ENCODE measurements at regions not wholly inside any gene's neighbourhood (a gene's known extent, or its start where the extent isn't known, plus 50 kb on each side); places are given as distances from the start of the nearest gene placed in this dataset.

GRCh38 chr2:186910996-186911395 is 62.0 kb upstream of the ZSWIM2 start:
- Histone ChIP-seq H3K36me3 (ENCODE audit: control insufficient read depth, insufficient read depth, low read length) (no peaks in the 10 kb centered on the region), H3K4me3 (ENCODE audit: low read depth, low read length) (no peak overlapping the region), H3K9me3 (ENCODE audit: control insufficient read depth, insufficient read depth, low read length) (no peaks in the 10 kb centered on the region), H3K4me1 (ENCODE audit: control insufficient read depth, insufficient read depth, low read length) (no peaks in the 10 kb centered on the region; the same call in 1 of the 2 replicates), H3K27me3 (ENCODE audit: control insufficient read depth, insufficient read depth, low read length) (no peaks in the 10 kb centered on the region), H3K9ac (ENCODE audit: low read depth, low read length) (no peak overlapping the region), H3K27ac (ENCODE audit: low read depth, low read length) (no peak overlapping the region)

GRCh38 chr2:186909095-186909494 is 60.1 kb upstream of the ZSWIM2 start:
- Histone ChIP-seq H3K9ac (ENCODE audit: low read depth, low read length) (no peak overlapping the region), H3K4me1 (ENCODE audit: control insufficient read depth, insufficient read depth, low read length) (no peaks in the 10 kb centered on the region; the same call in 1 of the 2 replicates), H3K27ac (ENCODE audit: low read depth, low read length) (no peak overlapping the region), H3K9me3 (ENCODE audit: control insufficient read depth, insufficient read depth, low read length) (no peaks in the 10 kb centered on the region), H3K4me3 (ENCODE audit: low read depth, low read length) (no peak overlapping the region), H3K36me3 (ENCODE audit: control insufficient read depth, insufficient read depth, low read length) (no peaks in the 10 kb centered on the region), H3K27me3 (ENCODE audit: control insufficient read depth, insufficient read depth, low read length) (no peaks in the 10 kb centered on the region)

GRCh38 chr2:186907897-186908296 is 58.9 kb upstream of the ZSWIM2 start:
- Histone ChIP-seq H3K9me3 (ENCODE audit: control insufficient read depth, insufficient read depth, low read length) (no peaks in the 10 kb centered on the region), H3K4me1 (ENCODE audit: control insufficient read depth, insufficient read depth, low read length) (no peaks in the 10 kb centered on the region), H3K4me3 (ENCODE audit: low read depth, low read length) (no peak overlapping the region), H3K9ac (ENCODE audit: low read depth, low read length) (no peak overlapping the region), H3K36me3 (ENCODE audit: control insufficient read depth, insufficient read depth, low read length) (no peaks in the 10 kb centered on the region), H3K27me3 (ENCODE audit: control insufficient read depth, insufficient read depth, low read length) (no peaks in the 10 kb centered on the region), H3K27ac (ENCODE audit: low read depth, low read length) (no peak overlapping the region)

GRCh38 chr2:186903216-186903615 is 54.2 kb upstream of the ZSWIM2 start:
- Histone ChIP-seq H3K27ac (ENCODE audit: low read depth, low read length) (no peak overlapping the region), H3K36me3 (ENCODE audit: control insufficient read depth, insufficient read depth, low read length) (no peaks in the 10 kb centered on the region), H3K4me3 (ENCODE audit: low read depth, low read length) (no peak overlapping the region), H3K9ac (ENCODE audit: low read depth, low read length) (no peak overlapping the region), H3K9me3 (ENCODE audit: control insufficient read depth, insufficient read depth, low read length) (no peaks in the 10 kb centered on the region), H3K27me3 (ENCODE audit: control insufficient read depth, insufficient read depth, low read length) (no peaks in the 10 kb centered on the region), H3K4me1 (ENCODE audit: control insufficient read depth, insufficient read depth, low read length) (no peaks in the 10 kb centered on the region)
